CD4-positive, alpha-beta memory T cell (primary cell): ENCODE measurements at regions not wholly inside any gene's neighbourhood (a gene's known extent, or its start where the extent isn't known, plus 50 kb on each side); places are given as distances from the start of the nearest gene placed in this dataset.
"Not testable (repeated sequence)": the region's sequence is repeated elsewhere in the genome, so short reads cannot be mapped to it uniquely, and the experiment has no call there.

Experiments used
- CTCF ChIA-PET: fragments of 350-600 bp; sonication (Branson Sonifier 250); formaldehyde crosslinking; loops from one replicate; lab custom pipeline; 2021; ENCODE audit warnings: inconsistent platforms; ENCODE audit not compliant: partially characterized antibody; lab: Charles Lee
- POLR2A ChIA-PET: fragments of 350-600 bp; sonication (Branson Sonifier 250); formaldehyde crosslinking; loops from one replicate; lab custom pipeline; 2021; ENCODE audit not compliant: partially characterized antibody; lab: Charles Lee
- DNase-seq, 5 donors: peaks; one replicate each; pipeline versions ENCODE4 v3.0.0 to v3.0.0-alpha.2; 2020 to 2022; ENCODE audit warnings: mixed read lengths in 1 of 5
- H3K27ac ChIP-seq: one replicate; pipeline ENCODE4 v1.7.0; 2013; ENCODE audit warnings: low read depth, low read length
- H3K27me3 ChIP-seq: 2 replicates; pipeline ENCODE4 v1.7.0; 2013; ENCODE audit warnings: mild to moderate bottlenecking, low read length, moderate library complexity; ENCODE audit not compliant: insufficient read depth
- H3K36me3 ChIP-seq: 2 replicates; pipeline ENCODE4 v1.7.0; 2013; ENCODE audit warnings: mild to moderate bottlenecking, low read length, moderate library complexity; ENCODE audit not compliant: insufficient read depth
- H3K4me1 ChIP-seq: 2 replicates; pipeline ENCODE4 v1.7.0; 2013; ENCODE audit warnings: mild to moderate bottlenecking, low read length, moderate library complexity; ENCODE audit not compliant: insufficient read depth
- H3K4me3 ChIP-seq, 2 donors: one replicate each; pipeline ENCODE4 v1.7.0; 2013; ENCODE audit warnings: low read length in 2 of 2, mild to moderate bottlenecking in 1 of 2
- H3K9me3 ChIP-seq, 2 donors: one replicate each; pipeline ENCODE4 v1.7.0; 2013; ENCODE audit warnings: low read length in 2 of 2, control low read depth in 1 of 2; ENCODE audit not compliant: control insufficient read depth in 1 of 2
- H3K27ac Mint-ChIP-seq, 7 donors: one replicate each; pipeline ENCODE4 v1.8.0; 2020 to 2021; ENCODE audit warnings: mixed read lengths in 7 of 7, mild to moderate bottlenecking in 6 of 7, inconsistent platforms in 3 of 7, moderate library complexity in 3 of 7
- H3K27me3 Mint-ChIP-seq, 2 donors: one replicate each; pipeline ENCODE4 v1.8.0; 2020 to 2021; ENCODE audit warnings: mixed read lengths in 2 of 2
- H3K36me3 Mint-ChIP-seq, 2 donors: one replicate each; pipeline ENCODE4 v1.8.0; 2020 to 2021; ENCODE audit warnings: mixed read lengths in 2 of 2, inconsistent platforms in 1 of 2, mild to moderate bottlenecking in 1 of 2
- H3K4me1 Mint-ChIP-seq, 4 donors: one replicate each; pipeline ENCODE4 v1.8.0; 2020 to 2021; ENCODE audit warnings: mixed read lengths in 4 of 4, mild to moderate bottlenecking in 1 of 4
- H3K4me3 Mint-ChIP-seq, 8 donors: one replicate each; pipeline ENCODE4 v1.8.0; 2020 to 2021; ENCODE audit warnings: mixed read lengths in 8 of 8, mild to moderate bottlenecking in 7 of 8, moderate library complexity in 6 of 8, inconsistent platforms in 3 of 8
- H3K9me3 Mint-ChIP-seq, 8 donors: one replicate each; pipeline ENCODE4 v1.8.0; 2020 to 2021; ENCODE audit warnings: mixed read lengths in 8 of 8, mild to moderate bottlenecking in 5 of 8, inconsistent platforms in 3 of 8, moderate library complexity in 1 of 8
- intact Hi-C: fragments of 100-400 bp; cut with micrococcal nuclease; formaldehyde crosslinking; loops from one replicate; pipeline ENCODE4 v1.15.1; 2023

DNA sequence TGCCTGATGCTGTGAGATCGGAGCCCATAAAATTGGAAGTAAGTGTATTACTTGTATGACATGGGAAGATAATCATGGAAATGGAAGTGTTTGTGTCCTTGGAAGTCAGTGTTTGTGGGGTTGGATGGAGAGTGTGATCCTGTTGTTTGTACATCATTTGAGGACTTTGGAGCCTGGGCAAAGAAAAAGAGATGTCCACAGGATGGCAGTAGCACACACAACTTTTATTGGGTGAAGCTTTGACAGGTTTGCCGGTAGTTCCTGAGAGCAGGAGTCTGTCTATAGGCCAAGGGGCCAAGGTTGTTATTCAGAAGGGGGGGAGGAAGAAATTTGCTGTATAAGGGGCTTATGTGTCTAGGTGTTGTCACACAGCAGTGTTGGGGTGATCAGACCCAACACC lies 533.3 kb downstream of the RPIA start:
- H3K27ac Mint-ChIP-seq, intact Hi-C loops, CTCF ChIA-PET, H3K4me3 ChIP-seq, H3K4me1 Mint-ChIP-seq, H3K36me3 Mint-ChIP-seq, POLR2A ChIA-PET, DNase-seq, H3K9me3 Mint-ChIP-seq, H3K4me1 ChIP-seq, H3K27me3 Mint-ChIP-seq, H3K27ac ChIP-seq, H3K4me3 Mint-ChIP-seq, H3K36me3 ChIP-seq, H3K27me3 ChIP-seq, H3K9me3 ChIP-seq: not testable (repeated sequence)

DNA sequence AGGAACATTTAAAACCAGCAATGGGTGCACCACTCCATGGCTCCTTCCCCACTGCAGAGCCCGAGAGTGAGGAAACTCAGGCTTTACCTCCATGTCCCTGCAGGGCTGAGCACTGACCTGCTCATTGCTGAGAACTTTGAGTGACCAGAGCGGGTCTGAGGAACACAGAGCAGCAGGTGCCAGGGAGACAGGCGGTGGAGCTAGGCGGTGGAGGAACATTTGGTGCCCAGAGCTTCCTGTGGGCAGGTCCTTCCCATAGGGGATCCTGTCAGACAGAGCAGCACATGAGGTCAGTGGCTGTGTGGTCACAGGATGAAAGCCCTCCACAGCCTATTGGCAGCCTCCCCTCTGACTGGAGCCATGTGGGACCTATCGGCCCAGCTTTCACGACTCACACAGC lies 538.5 kb downstream of the RPIA start:
- H3K4me3 Mint-ChIP-seq, H3K36me3 Mint-ChIP-seq, H3K4me3 ChIP-seq, POLR2A ChIA-PET, H3K27me3 ChIP-seq, H3K9me3 Mint-ChIP-seq, DNase-seq, H3K27me3 Mint-ChIP-seq, H3K36me3 ChIP-seq, H3K27ac ChIP-seq, H3K4me1 Mint-ChIP-seq, H3K4me1 ChIP-seq, H3K27ac Mint-ChIP-seq, H3K9me3 ChIP-seq, intact Hi-C loops, CTCF ChIA-PET: not testable (repeated sequence)

DNA sequence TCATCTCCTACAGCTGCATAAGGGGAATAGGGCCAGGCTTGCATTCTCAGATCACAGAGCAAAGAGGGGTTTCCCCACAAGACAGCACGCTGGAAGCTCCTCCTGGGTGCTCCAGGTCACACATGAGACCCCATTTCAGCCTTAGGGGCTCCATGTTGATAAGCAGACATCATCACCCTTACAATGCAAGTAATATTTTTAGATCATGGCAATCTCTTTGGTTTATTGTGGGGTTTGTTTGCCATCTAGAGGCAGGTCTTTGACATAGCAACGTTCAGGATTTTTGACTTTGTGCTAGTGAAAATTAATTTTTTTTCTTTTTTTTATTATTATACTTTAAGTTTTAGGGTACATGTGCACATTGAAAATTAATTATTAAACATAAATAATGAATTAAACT lies 539.8 kb downstream of the RPIA start:
- POLR2A ChIA-PET, result not testable (repeated sequence)

DNA sequence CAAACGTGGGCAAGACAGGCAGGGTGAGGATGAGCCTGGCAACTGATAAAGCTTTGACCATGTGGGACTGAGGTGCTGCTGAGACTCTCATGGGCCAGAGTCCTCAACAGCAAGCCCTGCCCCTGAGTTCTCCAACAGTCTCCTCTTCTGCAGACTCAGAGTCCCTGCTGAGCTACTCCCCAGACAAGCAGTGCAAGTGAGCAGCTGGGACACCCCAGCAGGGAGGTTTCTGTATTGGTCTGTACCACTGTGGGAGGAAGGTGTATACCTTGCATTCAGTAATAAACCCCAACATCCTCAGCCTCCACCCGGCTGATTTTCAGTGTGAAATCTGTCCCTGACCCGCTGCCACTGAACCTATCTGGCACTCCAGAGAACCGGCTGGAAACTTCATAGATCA lies 542.5 kb downstream of the RPIA start:
- POLR2A ChIA-PET, H3K27ac ChIP-seq, intact Hi-C loops, H3K27ac Mint-ChIP-seq, H3K4me1 Mint-ChIP-seq, H3K4me3 ChIP-seq, H3K36me3 ChIP-seq, H3K36me3 Mint-ChIP-seq, H3K27me3 Mint-ChIP-seq, DNase-seq, H3K9me3 ChIP-seq, CTCF ChIA-PET, H3K4me1 ChIP-seq, H3K9me3 Mint-ChIP-seq, H3K4me3 Mint-ChIP-seq, H3K27me3 ChIP-seq: not testable (repeated sequence)

More for the DNA sequence above, 539.8 kb downstream of the RPIA start:
- H3K9me3 ChIP-seq, H3K4me3 ChIP-seq, H3K36me3 Mint-ChIP-seq, H3K9me3 Mint-ChIP-seq, H3K27me3 ChIP-seq, H3K4me1 Mint-ChIP-seq, H3K4me3 Mint-ChIP-seq, H3K27ac ChIP-seq, H3K27me3 Mint-ChIP-seq, DNase-seq, CTCF ChIA-PET, intact Hi-C loops, H3K36me3 ChIP-seq, H3K27ac Mint-ChIP-seq, H3K4me1 ChIP-seq: not testable (repeated sequence)

DNA sequence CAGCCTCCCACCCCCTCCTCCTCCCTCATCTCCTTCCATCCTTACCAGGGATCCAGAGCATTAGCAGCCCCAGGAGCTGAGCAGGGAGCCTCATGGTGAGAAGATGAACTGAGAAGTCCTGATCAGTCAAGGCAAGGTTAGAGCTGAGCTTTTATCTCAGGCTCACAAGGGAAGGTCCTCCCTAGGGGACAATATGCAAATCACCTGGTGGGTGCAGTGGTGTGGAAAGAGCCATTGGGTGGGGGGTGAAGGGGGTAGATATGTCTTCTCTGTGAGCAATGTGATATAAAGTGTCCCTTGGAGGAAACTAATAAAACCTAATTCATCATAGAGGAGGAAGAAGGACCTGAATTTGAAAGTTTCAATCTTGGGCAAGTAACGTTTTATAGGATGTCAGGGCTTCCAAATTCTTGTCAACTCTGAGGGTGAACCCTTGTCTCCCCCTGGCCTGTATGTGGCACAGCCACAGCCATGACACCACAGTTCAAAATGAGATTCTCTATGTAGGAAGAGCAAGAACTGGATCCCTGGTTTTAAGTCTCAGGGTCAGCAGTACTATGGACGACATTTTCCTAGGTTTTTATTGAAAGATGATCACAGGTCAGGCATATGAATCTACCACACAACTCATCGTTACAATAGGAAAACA lies 543.5 kb downstream of the RPIA start:
- H3K9me3 ChIP-seq, H3K4me3 ChIP-seq, CTCF ChIA-PET, H3K9me3 Mint-ChIP-seq, H3K27me3 Mint-ChIP-seq, intact Hi-C loops, H3K36me3 Mint-ChIP-seq, H3K4me3 Mint-ChIP-seq, H3K36me3 ChIP-seq, H3K27me3 ChIP-seq, DNase-seq, H3K27ac Mint-ChIP-seq, H3K4me1 ChIP-seq, POLR2A ChIA-PET, H3K27ac ChIP-seq, H3K4me1 Mint-ChIP-seq: not testable (repeated sequence)

DNA sequence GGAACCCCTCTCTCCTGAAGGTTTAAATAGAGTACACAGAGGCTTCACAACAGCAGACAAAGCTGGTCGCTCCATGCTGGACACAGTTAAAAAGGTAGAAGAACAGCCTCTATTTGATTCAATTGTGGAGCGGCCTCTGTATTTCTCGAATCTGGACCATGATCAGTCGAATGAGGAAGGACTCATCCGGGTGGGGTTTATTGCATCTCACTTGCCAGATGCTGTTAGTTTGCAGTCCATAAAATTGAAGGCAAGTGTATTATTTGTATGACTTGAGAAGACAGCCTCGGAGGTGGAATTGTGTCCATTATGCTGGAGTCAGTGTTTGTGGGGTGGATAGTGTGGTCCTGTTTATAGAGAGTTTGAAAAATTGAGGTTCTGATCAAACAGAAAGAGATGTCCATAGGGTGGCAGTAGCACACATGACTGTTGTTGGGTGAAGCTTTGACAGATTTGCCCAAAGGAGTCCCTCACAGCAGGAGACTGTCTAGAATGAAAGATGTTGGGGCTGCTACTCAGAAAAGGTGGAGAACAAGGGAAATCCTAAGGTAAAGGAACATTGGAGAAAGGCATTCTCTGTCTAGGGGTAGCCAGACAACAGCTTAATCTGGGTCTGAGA lies 545.5 kb downstream of the RPIA start:
- POLR2A ChIA-PET, H3K9me3 Mint-ChIP-seq, H3K27ac Mint-ChIP-seq, H3K27me3 Mint-ChIP-seq, H3K9me3 ChIP-seq, DNase-seq, H3K4me1 ChIP-seq, H3K36me3 Mint-ChIP-seq, H3K4me3 ChIP-seq, CTCF ChIA-PET, H3K4me1 Mint-ChIP-seq, intact Hi-C loops, H3K27ac ChIP-seq, H3K27me3 ChIP-seq, H3K4me3 Mint-ChIP-seq, H3K36me3 ChIP-seq: not testable (repeated sequence)

DNA sequence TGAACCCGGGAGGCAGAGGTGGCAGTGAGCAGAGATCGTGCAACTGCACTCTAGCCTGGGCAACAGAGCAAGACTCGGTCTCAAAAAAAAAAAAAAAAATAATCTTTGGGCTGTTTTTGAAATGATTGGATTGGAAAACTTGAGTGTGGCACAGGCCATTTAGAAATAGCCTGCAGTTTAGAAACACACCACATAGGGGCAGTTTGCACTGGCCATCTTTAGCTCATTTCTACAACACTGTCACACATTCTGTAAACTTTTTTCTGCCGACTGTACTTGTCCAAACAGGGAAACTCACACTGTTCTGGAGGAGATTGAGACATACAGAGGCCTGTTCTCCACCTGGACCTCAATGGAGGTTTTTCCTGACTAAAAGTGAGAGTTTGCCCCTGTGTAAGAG lies 546.3 kb downstream of the RPIA start:
- DNase-seq, H3K4me3 ChIP-seq, H3K9me3 ChIP-seq, POLR2A ChIA-PET, H3K36me3 Mint-ChIP-seq, CTCF ChIA-PET, H3K4me3 Mint-ChIP-seq, H3K27ac Mint-ChIP-seq, H3K27ac ChIP-seq, H3K9me3 Mint-ChIP-seq, H3K27me3 Mint-ChIP-seq, H3K4me1 Mint-ChIP-seq, H3K27me3 ChIP-seq, intact Hi-C loops, H3K36me3 ChIP-seq, H3K4me1 ChIP-seq: not testable (repeated sequence)
